Ectodermal cell (in vitro differentiated cells): ENCODE measurements at regions not wholly inside any gene's neighbourhood (a gene's known extent, or its start where the extent isn't known, plus 50 kb on each side); places are given as distances from the start of the nearest gene placed in this dataset.

Experiments
- H3K27ac ChIP-seq: 2 replicates; pipeline ENCODE4 v1.7.0; 2013; ENCODE audit warnings: mild to moderate bottlenecking, low read depth, low read length; ENCODE audit not compliant: insufficient read depth, poor library complexity, severe bottlenecking
- H3K27me3 ChIP-seq: 2 replicates; pipeline ENCODE4 v1.7.0; 2013; ENCODE audit warnings: mild to moderate bottlenecking, low read length; ENCODE audit not compliant: insufficient read depth, control insufficient read depth, poor library complexity, severe bottlenecking
- H3K36me3 ChIP-seq: one replicate; pipeline ENCODE4 v1.7.0; 2013; ENCODE audit warnings: low read length; ENCODE audit not compliant: control insufficient read depth, insufficient read depth
- H3K4me1 ChIP-seq: one replicate; pipeline ENCODE4 v1.7.0; 2013; ENCODE audit warnings: low read length; ENCODE audit not compliant: control insufficient read depth, insufficient read depth
- H3K4me3 ChIP-seq: 2 replicates; pipeline ENCODE4 v1.7.0; 2013; ENCODE audit warnings: low read depth, low read length, control low read depth; ENCODE audit not compliant: insufficient read depth
- H3K9me3 ChIP-seq: 2 replicates; pipeline ENCODE4 v1.7.0; 2013; ENCODE audit warnings: mild to moderate bottlenecking, low read length, moderate library complexity; ENCODE audit not compliant: control insufficient read depth
- WGBS, 2 experiments: methylation state at CpG; one replicate each; pipeline ENCODE4 v1.1.7; 2013; ENCODE audit warnings: missing lambda C conversion rate in 2 of 2; 5-methylcytosine and 5-hydroxymethylcytosine counted together

DNA sequence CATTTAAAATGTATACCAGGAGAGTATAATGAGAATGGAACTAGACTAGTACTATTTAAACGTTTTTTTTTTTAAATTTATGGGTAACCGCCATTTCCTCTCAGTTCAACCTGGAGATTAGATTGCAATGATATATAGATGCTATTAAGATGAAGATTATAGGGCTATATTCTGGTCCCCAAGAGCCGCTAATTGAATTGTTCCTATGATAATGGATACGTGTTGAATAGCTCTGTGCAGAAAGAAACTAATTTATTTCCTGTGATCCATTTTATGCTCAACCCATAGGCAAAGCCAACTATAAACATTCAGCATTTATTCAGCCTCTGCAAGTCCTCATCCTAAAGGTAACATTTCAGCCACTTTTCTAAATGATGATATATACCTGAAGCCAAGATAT, 1595.1 kb upstream of the SEL1L start:
- Histone ChIP-seq H3K27me3 (no peaks in the 10 kb centered on the region), H3K36me3 (no peaks in the 10 kb centered on the region), H3K9me3 (no peaks in the 10 kb centered on the region), H3K27ac (no peak overlapping the region), H3K4me3 (no peak overlapping the region), H3K4me1 (peaks cover 19% of the 10 kb centered on the region)
- WGBS, 2 experiments, result 86 to 96% methylated on average over 3 to 4 of the region's 4 CpGs

DNA sequence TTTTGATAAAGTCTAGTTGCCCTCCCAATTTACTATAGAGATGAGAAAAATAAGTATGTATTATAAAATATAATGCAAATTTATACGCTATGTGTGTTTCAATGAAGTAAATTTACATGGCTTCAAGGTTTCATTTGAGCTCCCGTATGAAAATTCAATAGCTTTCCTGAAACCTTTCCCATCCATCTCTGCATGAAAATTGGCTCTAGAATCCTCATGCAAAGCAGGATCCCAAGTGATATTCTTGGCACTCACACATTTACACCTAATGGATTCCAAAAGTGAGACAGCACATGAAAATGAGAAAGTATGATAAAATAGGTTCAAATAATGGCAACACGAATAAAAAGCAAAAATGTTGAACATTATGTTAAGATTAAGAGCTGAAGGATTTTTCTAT, 1595.8 kb upstream of the SEL1L start:
- H3K9me3 ChIP-seq, result no peaks in the 10 kb centered on the region
- H3K4me3 ChIP-seq, result no peak overlapping the region
- H3K4me1 ChIP-seq, result peaks cover 26% of the 10 kb centered on the region
- H3K36me3 ChIP-seq, result no peaks in the 10 kb centered on the region
- H3K27ac ChIP-seq, result no peak overlapping the region
- H3K27me3 ChIP-seq, result no peaks in the 10 kb centered on the region
- WGBS, 2 experiments, result 91 to 96% methylated on average over 2 of the region's 3 CpGs

DNA sequence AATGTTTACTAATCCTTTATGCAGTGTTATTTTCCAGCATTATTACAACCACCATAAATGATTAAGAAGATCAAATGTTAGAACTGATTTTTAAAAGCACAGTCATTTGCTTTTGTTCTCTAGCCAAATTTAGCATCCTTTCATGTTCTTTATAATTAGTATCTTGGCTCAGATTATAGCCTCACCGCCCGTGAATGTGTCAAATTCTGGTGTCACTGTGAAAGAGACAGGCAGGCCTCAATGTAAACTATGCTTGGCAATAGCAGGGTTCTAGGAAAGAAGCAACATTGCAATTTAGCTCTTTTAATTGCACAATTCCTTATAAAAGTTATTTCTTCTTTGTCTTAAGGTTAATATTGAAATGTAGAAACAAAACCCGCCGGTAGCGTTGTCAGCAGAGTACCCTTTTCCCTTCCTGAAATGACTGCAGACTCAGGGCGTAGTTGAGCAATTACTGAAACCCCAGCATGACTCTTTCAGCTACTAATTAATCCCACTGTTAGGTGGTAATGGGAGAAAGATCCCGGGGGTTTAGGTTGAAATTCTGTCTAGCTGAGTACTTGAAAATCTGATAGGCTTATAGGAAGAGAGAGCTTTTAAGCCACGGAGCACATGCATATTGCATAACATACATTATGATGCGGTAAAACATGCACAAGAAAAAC, 1600.5 kb upstream of the SEL1L start:
- 37 to 47% methylated on average over 8 of the region's 9 CpGs for WGBS, 2 experiments
- no peak overlapping the region for H3K4me3 ChIP-seq

DNA sequence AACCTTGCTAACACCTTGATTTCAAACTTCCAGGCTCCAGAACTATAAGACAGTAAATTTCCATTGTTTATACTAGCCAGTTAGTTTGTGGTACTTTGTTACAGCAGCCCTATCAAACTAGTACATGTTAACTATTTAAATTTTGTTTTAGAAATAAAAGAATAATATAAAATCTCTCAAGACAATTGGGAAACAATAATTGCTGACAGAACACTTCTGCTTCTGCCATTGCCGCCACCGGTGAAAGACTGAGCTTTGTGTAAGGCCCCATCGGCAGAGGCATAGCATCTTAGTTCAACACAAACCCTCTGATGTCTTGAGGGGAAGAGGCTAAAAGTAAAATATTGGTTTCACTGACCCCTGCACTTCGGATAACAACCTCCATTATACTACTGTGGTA, 1607.1 kb upstream of the SEL1L start:
- H3K36me3 ChIP-seq, result no peaks in the 10 kb centered on the region
- no peak overlapping the region for H3K4me3 ChIP-seq
- H3K27ac ChIP-seq, result no peak overlapping the region
- H3K27me3 ChIP-seq, result no peaks in the 10 kb centered on the region
- H3K9me3 ChIP-seq, result no peaks in the 10 kb centered on the region
- no peaks in the 10 kb centered on the region for H3K4me1 ChIP-seq
- 85 to 97% methylated on average over 3 to 4 of the region's 4 CpGs for WGBS, 2 experiments

More for the DNA sequence above, 1600.5 kb upstream of the SEL1L start:
- Histone ChIP-seq H3K27me3 (no peaks in the 10 kb centered on the region), H3K27ac (no peak overlapping the region), H3K36me3 (no peaks in the 10 kb centered on the region), H3K9me3 (no peaks in the 10 kb centered on the region), H3K4me1 (peaks cover 16% of the 10 kb centered on the region)

DNA sequence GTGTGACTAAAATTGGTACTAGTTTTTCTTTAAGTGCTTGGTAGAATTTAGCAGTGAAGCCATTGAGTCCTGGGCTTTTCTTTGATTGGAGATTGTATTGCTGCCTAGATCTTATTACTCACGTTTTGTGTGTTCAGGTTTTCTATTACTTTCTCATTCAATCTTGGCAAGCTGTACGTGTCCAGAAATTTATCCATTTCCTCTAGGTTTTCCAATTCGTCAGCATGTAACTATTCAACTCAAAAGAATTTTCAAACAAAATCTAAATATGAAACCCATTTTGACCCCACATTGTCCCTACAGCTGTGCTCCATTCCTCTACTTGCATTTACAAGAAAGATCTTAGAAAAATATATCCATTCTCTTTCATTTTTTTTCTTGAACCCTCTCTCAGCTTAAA, 1613.4 kb upstream of the SEL1L start:
- no peak overlapping the region for H3K4me3 ChIP-seq
- no peaks in the 10 kb centered on the region for H3K4me1 ChIP-seq
- no peaks in the 10 kb centered on the region for H3K27me3 ChIP-seq
- 88 to 91% methylated on average over 3 of the region's 3 CpGs for WGBS, 2 experiments
- no peaks in the 10 kb centered on the region for H3K9me3 ChIP-seq
- no peaks in the 10 kb centered on the region for H3K36me3 ChIP-seq
- no peak overlapping the region for H3K27ac ChIP-seq

DNA sequence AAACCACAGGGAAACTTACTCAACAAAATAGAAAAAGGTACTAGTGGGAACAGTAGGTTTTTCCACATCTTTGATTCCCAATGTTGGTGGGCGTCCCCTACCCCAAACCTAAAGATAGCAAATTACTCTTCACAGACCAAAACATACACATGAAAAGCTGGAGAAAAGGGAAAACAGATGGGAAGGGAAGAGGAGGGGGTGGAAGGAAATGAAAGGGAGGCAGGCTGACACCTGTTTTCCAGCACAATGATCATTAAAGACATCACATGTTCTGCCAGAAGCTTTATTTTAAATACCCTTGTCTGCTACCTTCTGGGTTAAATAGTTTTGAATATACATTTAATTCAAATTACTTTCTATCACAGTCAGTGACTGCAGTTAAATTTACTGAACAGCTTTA, 1617.9 kb upstream of the SEL1L start:
- Histone ChIP-seq H3K4me1 (no peaks in the 10 kb centered on the region), H3K9me3 (no peaks in the 10 kb centered on the region), H3K4me3 (no peak overlapping the region), H3K27me3 (no peaks in the 10 kb centered on the region), H3K27ac (no peak overlapping the region), H3K36me3 (no peaks in the 10 kb centered on the region)
- WGBS, 2 experiments, result no CpG with 5 or more reads among the region's 1 CpG

DNA sequence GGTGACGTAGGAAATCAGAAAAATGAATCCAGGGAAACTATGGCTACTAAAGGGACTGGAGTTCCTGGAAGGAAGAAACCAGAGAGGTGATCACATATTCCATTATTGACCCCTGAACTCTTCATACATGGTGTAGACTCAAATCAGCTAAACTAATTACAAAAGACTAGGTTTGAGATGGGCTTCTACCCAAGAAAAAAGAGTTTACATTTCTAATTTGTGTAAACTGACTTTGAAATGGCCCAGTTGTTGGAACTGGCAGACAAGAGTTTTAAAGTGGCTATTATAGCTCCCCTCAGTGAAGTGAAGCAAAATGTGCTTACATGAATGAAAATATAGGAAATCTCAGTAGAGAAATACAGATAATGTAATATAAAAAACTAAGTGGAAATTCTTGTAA, 1619.4 kb upstream of the SEL1L start:
- H3K36me3 ChIP-seq, result no peaks in the 10 kb centered on the region
- no peak overlapping the region for H3K4me3 ChIP-seq
- H3K4me1 ChIP-seq, result no peaks in the 10 kb centered on the region
- no peaks in the 10 kb centered on the region for H3K9me3 ChIP-seq
- H3K27me3 ChIP-seq, result no peaks in the 10 kb centered on the region
- no peak overlapping the region for H3K27ac ChIP-seq
- WGBS, 2 experiments, result 81 to 88% methylated on average over 1 of the region's 1 CpG

DNA sequence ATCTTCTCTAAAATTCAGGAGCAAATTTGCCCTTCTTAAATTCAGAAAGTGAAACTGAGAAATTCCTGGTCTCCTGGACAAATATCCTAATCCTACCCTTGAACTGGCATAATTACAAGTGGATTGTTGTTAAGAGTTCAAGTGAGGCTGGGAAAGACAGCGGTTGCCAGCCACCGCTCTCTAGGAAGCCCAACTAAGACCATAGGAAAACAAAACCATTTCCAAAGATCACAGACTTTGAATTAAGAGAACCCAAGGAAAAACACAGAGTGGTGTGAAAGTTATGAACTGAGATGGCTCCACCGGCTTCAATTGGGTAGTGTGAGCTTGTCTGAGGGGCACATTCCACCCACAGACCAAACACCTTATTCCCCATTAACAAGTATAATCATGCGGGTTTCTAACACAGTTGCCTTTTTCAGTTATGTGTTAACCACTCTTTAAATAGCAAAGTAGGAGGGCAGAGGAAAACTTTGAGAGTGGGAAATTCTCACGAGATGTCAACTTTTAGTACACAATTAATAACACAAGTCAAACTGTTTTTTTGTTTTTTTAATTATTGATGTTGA, 1628.8 kb upstream of the SEL1L start:
- Histone ChIP-seq H3K9me3 (no peaks in the 10 kb centered on the region), H3K36me3 (no peaks in the 10 kb centered on the region), H3K4me3 (no peak overlapping the region), H3K27me3 (no peaks in the 10 kb centered on the region), H3K27ac (no peak overlapping the region), H3K4me1 (no peaks in the 10 kb centered on the region)
- 95% methylated on average over 2 to 5 of the region's 5 CpGs for WGBS, 2 experiments

DNA sequence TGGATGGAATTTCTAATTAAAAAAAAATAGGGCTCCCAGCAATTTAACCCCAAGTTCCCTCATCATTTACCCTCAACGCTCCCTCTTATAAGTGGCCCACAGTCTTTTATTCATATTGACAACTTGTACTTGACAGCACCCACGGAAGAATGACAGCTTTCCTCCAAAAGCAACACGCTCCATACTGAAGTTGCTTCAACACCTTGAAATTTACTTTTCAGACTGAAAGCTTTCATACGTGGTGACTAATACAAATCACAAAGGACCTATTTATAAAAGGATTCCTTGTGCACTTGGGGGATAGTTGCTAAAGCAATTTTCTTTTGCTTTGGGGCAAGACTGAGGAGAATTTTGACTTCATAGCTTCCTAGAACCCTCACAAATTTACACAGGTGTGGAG, 1629.4 kb upstream of the SEL1L start:
- Histone ChIP-seq H3K27ac (no peak overlapping the region), H3K27me3 (no peaks in the 10 kb centered on the region), H3K9me3 (no peaks in the 10 kb centered on the region), H3K4me1 (no peaks in the 10 kb centered on the region), H3K4me3 (no peak overlapping the region), H3K36me3 (no peaks in the 10 kb centered on the region)
- 89% methylated on average over 4 of the region's 4 CpGs for whole genome bisulfite sequencing, 2 experiments

DNA sequence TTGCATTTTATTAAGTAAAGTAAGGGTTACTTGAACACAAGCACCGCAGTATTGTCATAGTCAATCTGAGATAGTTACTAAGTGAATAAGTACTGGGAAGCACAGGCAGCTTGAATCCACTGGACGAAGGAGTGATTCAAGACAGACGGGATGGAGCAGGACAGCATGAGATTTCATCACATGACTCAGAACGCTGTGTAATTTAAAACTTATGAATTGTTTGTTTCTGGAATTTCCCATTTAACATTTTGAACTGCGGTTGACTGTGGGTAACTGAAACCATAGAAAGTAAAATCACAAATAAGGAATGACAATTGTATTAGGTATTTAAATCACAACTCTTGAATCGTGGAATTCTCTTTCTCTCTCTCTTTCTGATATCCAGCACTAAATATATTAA, 1630.4 kb upstream of the SEL1L start:
- WGBS, 2 experiments, result 91 to 94% methylated on average over 4 to 5 of the region's 6 CpGs
- H3K4me3 ChIP-seq, result no peak overlapping the region
- H3K9me3 ChIP-seq, result no peaks in the 10 kb centered on the region
- H3K36me3 ChIP-seq, result no peaks in the 10 kb centered on the region
- no peak overlapping the region for H3K27ac ChIP-seq
- no peaks in the 10 kb centered on the region for H3K4me1 ChIP-seq
- H3K27me3 ChIP-seq, result no peaks in the 10 kb centered on the region
